ENCODE measurements at regions not wholly inside any gene's neighbourhood (a gene's known extent, or its start where the extent isn't known, plus 50 kb on each side); places are given as distances from the start of the nearest gene placed in this dataset.
"Not testable (repeated sequence)": the region's sequence is repeated elsewhere in the genome, so short reads cannot be mapped to it uniquely, and the experiment has no call there.

GRCh38 chr20:40019510-40019909 is 669.5 kb downstream of the MAFB start:
- no peak for DNase-seq

- no peak for DNase-seq
Observed at GRCh38 chr20:40017765-40018164, 671.3 kb downstream of the MAFB start.

DNA sequence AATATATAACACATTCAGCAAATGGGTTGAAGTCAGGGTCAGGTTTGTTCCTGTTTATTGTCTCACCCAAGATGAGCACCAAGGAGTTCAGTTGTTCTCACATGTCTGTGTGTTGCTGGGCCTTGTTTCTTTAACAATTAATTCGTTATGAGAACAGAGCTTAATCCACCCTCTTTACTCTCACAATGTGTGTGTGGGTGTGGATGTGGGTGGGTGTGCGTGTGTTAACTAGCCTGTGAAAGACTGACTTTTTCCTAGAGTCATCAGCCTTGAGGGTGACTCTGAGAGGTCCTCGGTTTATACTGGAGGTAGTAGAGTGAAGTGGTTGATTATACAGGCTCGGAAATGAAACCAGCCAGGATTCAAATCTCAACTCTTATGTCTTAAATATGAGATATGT is 672.1 kb downstream of the MAFB start:
- no peak for DNase-seq

DNA sequence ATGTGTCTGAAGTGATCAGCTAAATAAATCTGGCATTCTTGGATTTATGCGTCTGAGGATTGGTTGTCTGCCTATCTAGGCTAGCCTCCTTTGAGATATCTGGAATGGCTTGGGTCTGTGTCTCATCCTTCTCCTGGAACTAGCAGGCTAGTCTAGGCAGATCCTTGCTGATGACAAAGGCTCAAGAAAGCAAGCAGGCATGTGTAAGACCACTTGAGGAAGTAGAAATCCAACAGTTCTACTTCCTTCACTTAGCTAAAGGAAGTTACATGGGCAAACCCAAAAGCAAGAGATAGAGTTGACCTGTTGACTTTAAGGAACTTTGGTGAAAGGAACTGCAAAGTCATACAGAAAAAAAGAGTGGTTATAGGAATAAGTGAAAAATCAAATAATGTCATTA is 672.6 kb downstream of the MAFB start:
- no peak for DNase-seq

GRCh38 chr20:40012026-40012425 is 677.0 kb downstream of the MAFB start:
- not testable (repeated sequence) for DNase-seq

DNA sequence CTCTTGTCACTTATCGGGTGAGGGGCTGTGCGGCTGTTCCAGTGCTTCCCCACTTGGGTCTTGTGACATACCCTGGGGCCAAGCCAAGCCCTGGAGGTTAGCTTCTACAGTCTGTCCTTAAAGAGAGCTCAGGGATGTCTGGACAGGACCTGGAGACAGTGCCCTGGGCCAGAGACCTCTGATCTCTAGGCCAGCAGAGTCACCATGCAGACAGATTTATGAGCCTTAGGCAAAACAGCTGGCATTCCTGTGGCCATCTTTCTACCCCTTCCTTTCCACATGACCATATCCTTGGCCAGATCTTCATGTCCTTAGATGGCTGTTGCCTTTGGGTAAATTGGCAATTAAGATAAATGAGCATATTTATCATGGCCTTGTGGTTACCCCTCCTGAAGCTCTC is 678.6 kb downstream of the MAFB start:
- DNase-seq, result no peak

DNA sequence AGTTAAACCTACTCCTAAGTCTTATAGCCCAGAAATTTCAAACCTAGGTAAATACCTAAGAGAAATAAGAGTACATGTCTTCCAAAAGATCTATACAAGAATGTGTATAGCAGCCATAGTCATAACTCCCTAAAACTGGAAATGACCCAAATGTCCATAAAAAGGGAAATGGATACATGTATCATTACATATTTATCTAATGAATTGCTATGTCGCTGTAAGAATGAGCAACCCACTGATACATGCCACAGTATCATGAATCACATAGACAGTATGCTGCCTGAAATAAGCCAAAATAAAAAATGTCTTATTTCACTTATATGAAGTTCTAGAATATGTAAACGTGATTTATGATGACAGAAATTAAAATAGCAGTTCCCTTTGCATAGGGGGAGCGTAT is 679.5 kb downstream of the MAFB start:
- DNase-seq, result no peak

GRCh38 chr20:40008177-40008576 is 680.9 kb downstream of the MAFB start:
- no peak for DNase-seq

DNA sequence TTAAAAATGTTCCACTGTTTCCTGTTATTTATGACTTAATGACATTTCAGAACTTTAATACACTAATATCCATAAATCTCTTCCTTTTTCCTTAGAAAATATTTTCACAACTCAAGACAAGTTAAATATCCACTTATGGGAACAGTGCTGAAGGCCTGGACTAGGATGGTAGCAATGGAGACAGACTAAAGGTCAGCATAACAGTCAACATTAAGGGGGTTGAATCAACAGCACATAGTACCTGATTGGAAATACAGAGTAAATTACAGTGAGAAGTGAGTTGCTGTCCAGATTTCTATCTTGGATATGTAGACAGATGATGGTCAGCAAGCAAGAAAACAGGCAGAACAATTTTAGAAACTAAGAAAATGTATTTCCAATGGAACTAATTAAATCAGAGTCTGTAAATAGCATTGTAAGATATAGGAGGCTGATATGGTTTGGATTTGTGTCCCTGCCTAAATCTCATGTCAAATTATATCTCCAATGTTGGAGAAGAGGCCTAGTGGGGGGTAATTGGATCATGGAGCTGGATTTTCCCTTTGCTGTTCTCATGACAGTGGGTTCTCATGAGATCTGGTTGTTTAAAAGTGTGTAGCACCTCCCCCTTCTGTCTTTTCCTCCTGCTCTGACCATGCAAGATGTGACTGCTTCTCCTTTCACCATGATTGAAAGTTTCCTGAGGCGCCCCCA is 682.7 kb downstream of the MAFB start:
- no peak for DNase-seq

DNA sequence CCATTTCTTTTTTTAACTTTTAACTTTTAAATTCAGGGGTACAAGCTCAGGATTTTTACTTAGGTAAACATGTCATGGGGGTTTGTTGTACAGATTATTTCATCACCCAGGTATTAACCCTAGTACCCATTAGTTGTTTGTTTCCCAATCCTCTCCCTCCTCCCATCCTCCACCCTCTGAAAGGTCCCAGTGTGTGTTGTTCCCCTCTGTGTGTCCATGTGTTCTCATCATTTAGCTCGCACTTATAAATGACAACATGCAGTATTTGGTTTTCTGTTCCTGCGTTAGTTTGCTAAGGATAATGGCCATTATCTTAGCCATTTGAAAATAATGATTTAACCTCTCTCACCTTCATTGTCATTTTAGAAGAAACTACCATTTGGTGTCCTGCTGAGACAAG is 684.9 kb downstream of the MAFB start:
- DNase-seq, result not testable (repeated sequence)

- DNase-seq, result no peak
Observed at GRCh38 chr20:39993742-39994141, 695.3 kb downstream of the MAFB start.

GRCh38 chr20:39990692-39991091 is 698.3 kb downstream of the MAFB start:
- no peak for DNase-seq

DNA sequence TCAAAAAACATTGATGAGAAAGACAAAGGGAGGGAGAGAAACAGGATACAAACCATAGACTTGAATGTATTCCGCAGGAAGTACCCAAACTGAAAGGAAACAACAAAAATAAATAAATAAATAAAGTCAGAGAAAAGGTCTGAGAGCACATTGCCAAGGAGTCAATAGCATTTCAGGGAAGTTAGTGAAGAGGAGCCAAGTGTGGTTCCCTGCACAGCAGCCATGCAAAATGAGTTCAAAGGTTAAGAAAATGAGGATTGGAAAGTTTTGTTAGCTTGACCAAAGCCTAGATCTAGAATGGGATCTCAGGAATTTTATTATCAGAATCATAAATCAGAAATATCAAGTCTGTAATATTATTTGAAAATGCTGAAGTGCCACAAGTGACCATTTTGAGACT is 700.0 kb downstream of the MAFB start:
- DNase-seq, result no peak

GRCh38 chr20:39986173-39986904 is 702.7 kb downstream of the MAFB start:
- DNase-seq, result no peak

DNA sequence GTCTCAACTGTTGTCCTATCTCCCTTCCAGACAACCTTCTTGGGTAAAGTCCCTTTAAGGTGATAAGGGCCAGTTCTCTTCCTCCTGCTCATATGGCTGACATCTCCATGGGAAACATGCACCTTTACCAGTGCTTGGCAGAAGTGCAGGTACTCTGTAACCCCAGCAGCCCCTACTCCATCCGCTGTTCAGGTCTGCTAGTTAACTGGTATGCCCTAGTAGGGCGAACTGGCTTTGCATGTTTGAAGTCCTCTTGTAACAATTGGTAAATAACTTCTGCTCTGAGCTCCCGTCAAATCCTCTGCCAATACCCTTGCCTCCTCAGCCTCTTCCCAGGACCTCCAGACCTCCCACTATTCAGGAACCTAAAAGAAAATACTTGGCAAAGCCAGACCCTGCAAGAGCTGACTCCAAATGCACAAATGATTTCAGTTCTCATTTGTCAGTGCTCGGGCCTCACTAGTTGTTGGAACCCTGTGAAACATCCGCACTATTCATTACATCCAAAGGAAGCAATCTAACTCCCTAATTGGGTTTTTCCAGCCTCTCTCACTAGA is 703.7 kb downstream of the MAFB start:
- DNase-seq, result no peak

- no peak for DNase-seq
Observed at GRCh38 chr20:39983655-39984054, 705.4 kb downstream of the MAFB start.

DNA sequence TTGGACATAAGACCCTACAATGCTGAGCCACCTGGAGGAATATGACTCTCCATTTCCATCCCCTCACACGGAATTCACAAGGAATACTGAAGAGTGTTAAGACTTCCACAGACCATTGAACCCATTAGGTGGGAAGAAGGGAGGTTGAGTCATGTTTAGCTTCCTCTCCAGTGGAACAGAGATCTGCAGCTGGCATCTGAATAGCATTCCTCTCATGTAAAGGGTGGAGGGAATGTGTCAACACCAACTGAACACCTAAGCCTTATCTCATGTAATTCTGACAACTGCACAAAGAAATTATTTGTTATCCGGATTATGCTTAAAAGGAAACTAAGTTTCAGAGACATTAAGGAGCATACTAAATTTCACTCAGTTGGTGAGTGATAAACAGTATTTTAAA is 705.9 kb downstream of the MAFB start:
- no peak for DNase-seq

GRCh38 chr20:39974966-39975501 is 714.0 kb downstream of the MAFB start:
- DNase-seq, result no peak

- DNase-seq, result no peak
Observed at GRCh38 chr20:39968495-39968894, 720.5 kb downstream of the MAFB start.

- DNase-seq, result no peak
Observed at GRCh38 chr20:39967806-39968205, 721.2 kb downstream of the MAFB start.

DNA sequence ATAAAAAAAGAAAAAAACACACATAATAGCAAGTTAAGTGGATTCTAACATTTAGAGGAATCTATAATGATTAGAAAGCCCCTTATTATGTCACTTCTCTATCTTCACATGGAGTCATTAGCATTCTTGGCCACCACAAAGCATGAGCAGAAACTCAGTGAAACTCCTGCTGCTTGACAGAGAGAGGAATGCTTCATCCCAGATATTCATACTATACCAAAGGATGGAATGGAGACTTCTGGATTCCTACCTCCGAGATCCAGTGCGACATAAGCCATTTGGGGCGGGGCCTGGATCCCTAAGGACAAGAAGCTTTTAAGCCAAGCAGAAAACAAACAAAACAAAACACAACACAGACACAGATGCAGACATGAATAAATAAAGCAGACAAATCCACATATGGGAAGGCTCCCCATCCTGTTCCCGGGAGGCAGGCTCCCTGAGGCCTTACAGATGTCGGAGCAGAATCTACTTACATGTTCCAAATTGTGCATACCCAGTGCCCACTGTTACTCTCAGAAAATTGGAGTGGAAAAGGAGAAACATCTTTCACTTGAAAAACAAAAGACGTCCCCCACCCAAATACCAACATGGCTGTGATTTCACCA is 727.3 kb downstream of the MAFB start:
- no peak for DNase-seq

DNA sequence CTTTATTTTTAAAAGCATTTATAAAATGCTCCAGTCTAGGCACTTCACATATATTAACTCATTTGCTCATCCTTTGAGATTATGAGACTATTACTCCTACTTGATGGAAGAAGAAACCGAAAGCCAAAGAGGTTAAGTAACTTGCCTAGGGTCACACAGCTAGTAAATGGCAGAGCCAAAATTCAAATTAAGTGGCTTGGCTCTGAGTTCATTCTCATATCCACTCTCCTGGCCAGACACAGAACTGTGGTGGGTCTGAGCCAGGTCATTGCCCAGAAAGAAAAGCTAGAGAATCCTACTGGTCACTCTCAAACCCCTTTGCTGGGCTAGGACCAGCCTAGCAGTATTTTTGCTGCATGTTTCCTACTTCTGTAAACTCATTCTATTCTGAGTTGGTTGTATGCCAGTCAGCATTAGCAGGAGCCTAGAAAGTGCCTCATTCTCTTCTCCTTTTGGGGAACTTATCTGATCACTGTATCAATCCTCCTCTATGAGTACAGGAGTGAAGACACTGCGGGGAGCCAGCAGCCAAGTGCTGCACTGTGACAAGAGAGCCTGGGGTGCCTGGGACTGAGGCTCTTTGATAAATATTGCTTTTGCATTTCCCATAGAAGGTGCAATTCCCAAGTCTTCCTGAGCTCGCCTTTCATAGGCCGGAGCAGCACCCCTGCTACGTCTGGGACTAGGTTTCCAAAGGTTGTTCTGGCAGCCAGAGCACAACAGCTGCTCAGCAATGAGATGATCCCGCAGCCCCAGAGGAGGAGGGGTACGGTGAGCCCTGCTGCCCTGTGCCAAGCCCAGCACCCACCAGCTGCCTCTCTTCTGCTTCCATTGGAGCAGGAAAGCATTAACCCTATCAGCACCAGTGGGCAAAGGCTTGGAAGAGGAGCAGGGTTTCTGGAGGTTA is 728.3 kb downstream of the MAFB start:
- DNase-seq, result no peak

DNA sequence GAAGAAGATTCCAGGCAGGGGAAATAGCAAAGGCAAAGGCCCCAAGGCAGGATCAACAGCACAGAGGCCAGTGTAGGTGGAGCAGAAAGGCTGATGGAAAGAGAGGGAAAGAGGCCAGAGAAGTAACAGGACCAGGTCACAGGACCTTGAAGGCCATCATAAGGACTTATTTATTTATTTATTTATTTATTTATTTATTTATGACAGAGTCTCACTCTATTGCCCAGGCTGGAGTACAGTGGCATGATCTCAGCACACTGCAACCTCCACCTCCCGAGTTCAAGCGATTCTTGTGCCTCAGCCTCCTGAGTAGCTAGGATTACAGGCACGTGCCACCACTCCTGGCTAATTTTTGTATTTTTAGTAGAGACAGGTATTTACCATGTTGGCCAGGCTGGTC is 731.1 kb downstream of the MAFB start:
- not testable (repeated sequence) for DNase-seq
